ENCODE measurements at regions not wholly inside any gene's neighbourhood (a gene's known extent, or its start where the extent isn't known, plus 50 kb on each side); places are given as distances from the start of the nearest gene placed in this dataset.

DNA sequence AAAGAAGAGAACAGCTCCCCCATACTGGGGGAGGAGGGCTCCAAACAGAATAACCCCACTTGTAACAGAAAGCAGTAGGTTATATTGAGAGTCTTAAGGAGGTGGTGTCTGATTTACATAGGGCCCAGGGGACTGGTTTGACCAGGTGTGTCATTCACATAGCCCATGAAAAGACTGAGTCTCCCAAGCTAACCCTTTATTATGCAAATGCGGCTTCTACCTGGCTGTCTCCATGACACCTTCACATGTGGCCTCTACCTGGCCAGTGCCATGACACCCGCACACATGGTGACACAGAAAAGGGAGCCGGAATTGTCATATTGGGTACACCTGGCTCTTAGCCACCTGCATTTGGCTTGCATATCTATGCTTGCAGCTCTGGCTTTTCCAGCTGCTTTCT, 1057.2 kb upstream of the PIK3C3 start:
- peaks cover 6 to 14% of the 10 kb centered on the region in 2 donors for H3K9me3 Mint-ChIP-seq
- no peak for ATAC-seq (replicated peaks)
- H3K27ac Mint-ChIP-seq = no peak overlapping the region
- no peak overlapping the region for H3K4me3 Mint-ChIP-seq
- H3K4me1 Mint-ChIP-seq = no peaks in the 10 kb centered on the region
- H3K36me3 Mint-ChIP-seq = no peaks in the 10 kb centered on the region
- no peak for DNase-seq
- H3K27me3 Mint-ChIP-seq = no peaks in the 10 kb centered on the region

DNA sequence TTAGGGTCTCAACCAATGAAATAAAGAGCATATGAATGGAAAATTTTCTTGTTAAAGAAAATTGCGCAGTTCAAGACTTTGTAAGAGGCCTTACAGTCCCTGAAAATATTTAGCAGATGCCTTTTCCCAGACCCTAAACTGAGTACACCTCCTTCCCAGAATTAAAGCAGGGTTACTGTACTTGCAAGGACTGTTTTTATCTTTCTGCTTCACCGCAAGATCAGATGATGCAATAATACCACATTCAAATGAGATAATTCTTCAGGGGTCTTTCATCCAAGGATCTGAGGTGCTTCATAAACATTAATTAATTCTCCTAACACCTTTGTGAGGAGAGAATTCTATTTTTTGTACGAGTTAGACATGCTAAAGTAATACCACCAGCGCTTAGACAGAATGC, 1071.8 kb upstream of the PIK3C3 start:
- Mint-ChIP-seq H3K27ac (no peak overlapping the region), H3K36me3 (no peaks in the 10 kb centered on the region), H3K27me3 (no peaks in the 10 kb centered on the region), H3K4me3 (no peak overlapping the region), H3K4me1 (no peaks in the 10 kb centered on the region), H3K9me3 (peaks cover 2 to 6% of the 10 kb centered on the region in 2 donors)
- no peak for ATAC-seq (replicated peaks)
- DNase-seq = no peak

GRCh38 chr18:40882468-40882867, 1072.6 kb upstream of the PIK3C3 start:
- Mint-ChIP-seq H3K9me3 (peaks cover 2 to 6% of the 10 kb centered on the region in 2 donors), H3K27ac (no peak overlapping the region), H3K4me3 (no peak overlapping the region), H3K27me3 (no peaks in the 10 kb centered on the region), H3K4me1 (no peaks in the 10 kb centered on the region), H3K36me3 (no peaks in the 10 kb centered on the region)
- DNase-seq = no peak
- ATAC-seq (replicated peaks) = no peak

- no peak for ATAC-seq (replicated peaks)
- H3K9me3 Mint-ChIP-seq = peaks cover 2 to 6% of the 10 kb centered on the region in 2 donors
- H3K36me3 Mint-ChIP-seq = no peaks in the 10 kb centered on the region
- H3K4me1 Mint-ChIP-seq = no peaks in the 10 kb centered on the region
- H3K4me3 Mint-ChIP-seq = no peak overlapping the region
- H3K27ac Mint-ChIP-seq = no peak overlapping the region
- no peaks in the 10 kb centered on the region for H3K27me3 Mint-ChIP-seq
- no peak for DNase-seq
These were observed 1076.7 kb upstream of the PIK3C3 start for GRCh38 chr18:40878371-40878770.

GRCh38 chr18:40877096-40877495, 1077.9 kb upstream of the PIK3C3 start:
- no peaks in the 10 kb centered on the region for H3K27me3 Mint-ChIP-seq
- no peaks in the 10 kb centered on the region for H3K4me1 Mint-ChIP-seq
- H3K27ac Mint-ChIP-seq = no peak overlapping the region
- peaks cover 2% of the 10 kb centered on the region in 2 donors for H3K9me3 Mint-ChIP-seq
- ATAC-seq (replicated peaks) = no peak
- DNase-seq = no peak
- no peaks in the 10 kb centered on the region for H3K36me3 Mint-ChIP-seq
- no peak overlapping the region for H3K4me3 Mint-ChIP-seq

GRCh38 chr18:40875101-40875615, 1079.9 kb upstream of the PIK3C3 start:
- Mint-ChIP-seq H3K9me3 (peaks cover 0 to 5% of the 10 kb centered on the region in 2 donors), H3K36me3 (no peaks in the 10 kb centered on the region), H3K27ac (no peak overlapping the region), H3K4me1 (no peaks in the 10 kb centered on the region), H3K27me3 (no peaks in the 10 kb centered on the region), H3K4me3 (no peak overlapping the region)
- DNase-seq = no peak
- no peak for ATAC-seq (replicated peaks)

DNA sequence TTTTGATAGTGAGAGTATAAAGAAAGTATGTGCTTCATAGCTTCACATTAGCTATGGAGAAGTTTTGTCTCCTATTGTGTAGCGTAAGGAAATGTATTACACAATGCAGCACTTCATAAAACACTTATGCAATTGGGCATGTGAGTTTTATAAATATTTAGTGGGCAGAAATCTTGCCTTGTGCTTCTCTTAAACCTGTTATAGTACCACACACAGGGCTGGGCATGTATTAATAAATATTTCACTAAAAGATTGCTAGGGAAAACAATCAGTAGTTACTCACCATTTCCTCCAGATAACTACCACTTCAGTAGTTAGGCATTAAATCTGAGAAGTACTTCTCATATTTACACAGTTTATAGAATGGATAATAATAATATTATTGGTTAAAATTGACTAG, 1080.8 kb upstream of the PIK3C3 start:
- peaks cover 0 to 5% of the 10 kb centered on the region in 2 donors for H3K9me3 Mint-ChIP-seq
- no peaks in the 10 kb centered on the region for H3K4me1 Mint-ChIP-seq
- ATAC-seq (replicated peaks) = no peak
- no peaks in the 10 kb centered on the region for H3K36me3 Mint-ChIP-seq
- H3K27ac Mint-ChIP-seq = no peak overlapping the region
- no peak for DNase-seq
- no peak overlapping the region for H3K4me3 Mint-ChIP-seq
- H3K27me3 Mint-ChIP-seq = no peaks in the 10 kb centered on the region

GRCh38 chr18:40868110-40868858, 1086.8 kb upstream of the PIK3C3 start:
- ATAC-seq (replicated peaks) = no peak
- Mint-ChIP-seq H3K4me3 (no peak overlapping the region), H3K27ac (no peak overlapping the region), H3K9me3 (peaks cover 5 to 8% of the 10 kb centered on the region in 2 donors), H3K36me3 (no peaks in the 10 kb centered on the region), H3K4me1 (no peaks in the 10 kb centered on the region), H3K27me3 (no peaks in the 10 kb centered on the region)
- no peak for DNase-seq

- H3K27ac Mint-ChIP-seq = no peak overlapping the region
- ATAC-seq (replicated peaks) (no peak), DNase-seq (no peak)
- H3K4me1 Mint-ChIP-seq = no peaks in the 10 kb centered on the region
- H3K9me3 Mint-ChIP-seq = peaks cover 5 to 8% of the 10 kb centered on the region in 2 donors
- H3K4me3 Mint-ChIP-seq = no peak overlapping the region
- no peaks in the 10 kb centered on the region for H3K27me3 Mint-ChIP-seq
- H3K36me3 Mint-ChIP-seq = no peaks in the 10 kb centered on the region
These were observed 1087.6 kb upstream of the PIK3C3 start for GRCh38 chr18:40867459-40867858.

DNA sequence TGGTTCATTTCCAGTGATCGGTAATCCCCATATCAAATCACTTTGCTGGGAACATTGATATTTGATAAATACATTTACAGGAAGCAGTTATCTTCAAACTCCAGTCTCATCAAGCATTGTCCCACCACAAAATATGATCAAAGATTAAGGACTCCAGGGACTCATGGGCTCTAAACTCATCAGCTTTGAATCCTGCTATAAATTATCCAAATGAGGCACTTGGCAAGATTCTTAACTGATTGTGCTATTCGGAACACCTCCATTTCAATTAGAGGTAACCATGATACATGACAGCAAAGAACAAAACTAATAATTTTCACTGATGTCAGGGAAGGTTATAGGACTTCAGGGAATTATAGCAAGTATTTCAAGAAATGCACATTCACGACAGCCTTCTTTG, 1088.1 kb upstream of the PIK3C3 start:
- peaks cover 5 to 8% of the 10 kb centered on the region in 2 donors for H3K9me3 Mint-ChIP-seq
- H3K4me3 Mint-ChIP-seq = no peak overlapping the region
- DNase-seq = no peak
- H3K36me3 Mint-ChIP-seq = no peaks in the 10 kb centered on the region
- no peak for ATAC-seq (replicated peaks)
- H3K4me1 Mint-ChIP-seq = no peaks in the 10 kb centered on the region
- H3K27me3 Mint-ChIP-seq = no peaks in the 10 kb centered on the region
- H3K27ac Mint-ChIP-seq = no peak overlapping the region

DNA sequence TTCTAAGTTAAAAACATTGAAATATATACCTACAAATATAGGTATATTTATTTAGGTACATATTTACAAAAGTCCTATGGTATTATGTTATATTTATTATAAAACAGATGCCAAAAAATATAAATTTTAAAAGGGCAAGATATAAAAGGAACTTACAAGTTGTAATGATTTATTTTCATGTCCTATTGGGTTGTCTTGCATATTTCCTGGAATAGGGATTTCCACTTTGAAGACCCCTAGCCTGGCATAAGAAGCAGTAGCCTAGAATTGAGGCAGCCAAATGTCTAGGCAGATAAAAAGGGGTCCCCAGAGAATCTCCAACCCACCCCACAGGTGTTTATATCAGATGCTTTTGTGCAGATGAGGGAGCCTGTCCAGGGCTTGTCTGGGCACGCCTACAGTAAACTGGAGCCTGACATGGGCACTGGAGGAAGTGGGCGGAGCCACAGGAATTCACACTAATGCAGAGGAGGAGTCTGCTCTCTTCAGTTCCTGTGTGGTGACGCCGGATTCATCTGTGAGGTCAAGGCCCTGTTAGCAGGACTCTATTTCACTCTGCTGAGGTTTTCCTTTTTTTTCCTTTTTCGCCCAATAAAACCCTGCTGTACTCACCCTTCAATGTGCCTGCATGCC, 1088.9 kb upstream of the PIK3C3 start:
- Mint-ChIP-seq H3K9me3 (peaks cover 5 to 8% of the 10 kb centered on the region in 2 donors), H3K36me3 (no peaks in the 10 kb centered on the region), H3K27me3 (no peaks in the 10 kb centered on the region), H3K4me1 (no peaks in the 10 kb centered on the region), H3K27ac (no peak overlapping the region), H3K4me3 (no peak overlapping the region)
- DNase-seq (no peak), ATAC-seq (replicated peaks) (no peak)

GRCh38 chr18:40864846-40865245, 1090.2 kb upstream of the PIK3C3 start:
- H3K27me3 Mint-ChIP-seq = no peaks in the 10 kb centered on the region
- DNase-seq (no peak), ATAC-seq (replicated peaks) (no peak)
- no peak overlapping the region for H3K27ac Mint-ChIP-seq
- peaks cover 5 to 7% of the 10 kb centered on the region in 2 donors for H3K9me3 Mint-ChIP-seq
- no peaks in the 10 kb centered on the region for H3K36me3 Mint-ChIP-seq
- no peaks in the 10 kb centered on the region for H3K4me1 Mint-ChIP-seq
- H3K4me3 Mint-ChIP-seq = no peak overlapping the region

- Mint-ChIP-seq H3K27me3 (no peaks in the 10 kb centered on the region), H3K36me3 (no peaks in the 10 kb centered on the region), H3K4me3 (no peak overlapping the region), H3K9me3 (peaks cover 5 to 6% of the 10 kb centered on the region in 2 donors), H3K4me1 (no peaks in the 10 kb centered on the region), H3K27ac (no peak overlapping the region)
- ATAC-seq (replicated peaks) (no peak), DNase-seq (no peak)
These were observed 1091.2 kb upstream of the PIK3C3 start for GRCh38 chr18:40863801-40864200.

DNA sequence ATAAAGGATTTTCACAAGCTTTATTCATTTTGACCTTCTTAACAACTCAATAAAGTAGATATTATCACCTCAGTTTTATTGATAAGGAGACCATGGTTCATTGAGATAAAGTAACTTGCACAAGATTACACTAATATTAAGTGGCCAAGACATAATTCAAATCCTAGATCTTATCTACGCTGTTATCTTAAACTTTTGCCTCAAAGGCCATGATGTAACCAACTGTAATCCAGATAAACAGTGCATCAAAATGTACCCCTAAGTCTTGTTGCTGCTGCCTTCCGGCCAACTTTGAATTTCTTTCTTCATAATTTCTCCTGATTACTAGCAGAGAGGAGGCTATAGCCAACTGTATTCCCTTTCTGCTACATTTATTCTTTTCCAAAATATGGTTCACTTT, 1094.8 kb upstream of the PIK3C3 start:
- Mint-ChIP-seq H3K4me1 (no peaks in the 10 kb centered on the region), H3K27ac (no peak overlapping the region), H3K9me3 (peaks cover 5 to 9% of the 10 kb centered on the region in 2 donors), H3K36me3 (no peaks in the 10 kb centered on the region), H3K4me3 (no peak overlapping the region), H3K27me3 (no peaks in the 10 kb centered on the region)
- ATAC-seq (replicated peaks) (no peak), DNase-seq (no peak)

DNA sequence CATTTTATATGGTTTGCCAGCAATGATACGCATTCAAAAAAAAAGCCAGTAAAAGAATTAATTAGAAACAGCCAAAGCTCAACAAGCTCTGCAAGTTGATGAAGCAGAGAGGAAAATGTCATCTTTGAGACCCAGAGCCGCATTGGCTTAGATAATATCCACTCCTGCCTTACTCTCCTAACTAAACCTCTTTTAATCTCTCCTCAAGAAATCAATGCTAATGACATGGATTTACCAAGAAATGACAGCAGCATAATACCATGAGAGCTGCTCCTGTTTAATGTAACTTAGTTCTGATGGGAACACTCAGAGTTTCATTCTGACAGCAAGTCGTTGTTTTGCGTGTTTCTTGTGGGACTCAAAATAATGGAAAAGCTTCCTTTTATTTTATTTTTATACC, 1099.4 kb upstream of the PIK3C3 start:
- no peaks in the 10 kb centered on the region for H3K4me1 Mint-ChIP-seq
- ATAC-seq (replicated peaks) (no peak), DNase-seq (no peak)
- H3K9me3 Mint-ChIP-seq = peaks cover 0 to 6% of the 10 kb centered on the region in 2 donors
- no peaks in the 10 kb centered on the region for H3K27me3 Mint-ChIP-seq
- H3K36me3 Mint-ChIP-seq = no peaks in the 10 kb centered on the region
- no peak overlapping the region for H3K4me3 Mint-ChIP-seq
- no peak overlapping the region for H3K27ac Mint-ChIP-seq
